Hepatocyte (in vitro differentiated cells): ENCODE measurements at regions not wholly inside any gene's neighbourhood (a gene's known extent, or its start where the extent isn't known, plus 50 kb on each side); places are given as distances from the start of the nearest gene placed in this dataset.

Source experiments
- DNase-seq: peaks from one replicate; pipeline ENCODE4 v3.0.0-alpha.2; 2016; ENCODE audit warnings: low spot score
- H2AFZ ChIP-seq: fragments of 200-600 bp; sonication (generic); 2 replicates; pipeline ENCODE4 v1.6.0; 2016; ENCODE audit warnings: antibody characterized with exemption, mild to moderate bottlenecking
- H3K27ac ChIP-seq: fragments of 200-600 bp; sonication (generic); 2 replicates; pipeline ENCODE4 v1.5.1; 2016; ENCODE audit warnings: mild to moderate bottlenecking
- H3K27me3 ChIP-seq: fragments of 200-600 bp; sonication (generic); 2 replicates; pipeline ENCODE4 v1.6.1; 2016
- H3K36me3 ChIP-seq: fragments of 200-600 bp; sonication (generic); replicated peaks from 2 replicates; pipeline ENCODE4 v1.5.1; 2016; ENCODE audit warnings: low read depth; ENCODE audit not compliant: insufficient read depth
- H3K4me1 ChIP-seq: fragments of 200-600 bp; sonication (generic); 2 replicates; pipeline ENCODE4 v1.5.1; 2016; ENCODE audit warnings: mild to moderate bottlenecking, moderate library complexity; ENCODE audit not compliant: insufficient read depth
- H3K4me2 ChIP-seq: fragments of 200-600 bp; sonication (generic); 2 replicates; pipeline ENCODE4 v1.6.0; 2016
- H3K4me3 ChIP-seq: fragments of 200-600 bp; sonication (generic); 2 replicates; pipeline ENCODE4 v1.5.1; 2016; ENCODE audit warnings: mild to moderate bottlenecking
- H3K79me2 ChIP-seq: fragments of 200-600 bp; sonication (generic); 2 replicates; pipeline ENCODE4 v1.6.0; 2017; ENCODE audit warnings: mild to moderate bottlenecking
- H3K9me2 ChIP-seq: fragments of 200-600 bp; sonication (generic); replicated peaks from 2 replicates; pipeline ENCODE4 v1.6.0; 2017; ENCODE audit warnings: mild to moderate bottlenecking; ENCODE audit not compliant: insufficient read depth
- H3K9me3 ChIP-seq: fragments of 200-600 bp; sonication (generic); 2 replicates; pipeline ENCODE4 v1.5.1; 2016; ENCODE audit warnings: low read depth, mild to moderate bottlenecking
- H4K20me1 ChIP-seq: fragments of 200-600 bp; sonication (generic); 2 replicates; pipeline ENCODE4 v1.6.0; 2016; ENCODE audit warnings: mild to moderate bottlenecking; ENCODE audit not compliant: insufficient read depth, poor library complexity, severe bottlenecking
- CTCF ChIP-seq: fragments of 200-600 bp; sonication (generic); IDR thresholded peaks from 2 replicates; pipeline ENCODE4 v1.5.1; 2016; ENCODE audit warnings: antibody characterized with exemption, mild to moderate bottlenecking; ENCODE audit not compliant: poor library complexity
- EZH2 ChIP-seq: fragments of 200-600 bp; sonication (generic); IDR thresholded peaks from 2 replicates; pipeline ENCODE4 v1.6.1; 2016; ENCODE audit warnings: antibody characterized with exemption, mild to moderate bottlenecking, borderline replicate concordance
- EZH2phosphoT487 ChIP-seq: fragments of 200-600 bp; sonication (generic); IDR thresholded peaks from one replicate; pipeline ENCODE4 v1.6.1; 2018; ENCODE audit warnings: antibody characterized with exemption, mild to moderate bottlenecking, low read depth, moderate library complexity; ENCODE audit not compliant: unreplicated experiment, severe bottlenecking
- WGBS: methylation state at CpG from one replicate; pipeline ENCODE4 v1.1.6; 2016; ENCODE audit warnings: low lambda C conversion rate; ENCODE audit errors: missing lambda C conversion rate; 5-methylcytosine and 5-hydroxymethylcytosine counted together

GRCh38 chr9:3750321-3750720, 224.5 kb upstream of the RFX3 start:
- Histone ChIP-seq H3K36me3 (no peaks in the 10 kb centered on the region), H3K9me2 (no peaks in the 10 kb centered on the region), H2AFZ (no peak overlapping the region), H3K4me2 (no peak overlapping the region), H3K4me1 (no peaks in the 10 kb centered on the region), H3K27ac (no peak overlapping the region), H4K20me1 (no peaks in the 10 kb centered on the region), H3K79me2 (no peaks in the 10 kb centered on the region), H3K27me3 (no peaks in the 10 kb centered on the region), H3K4me3 (no peak overlapping the region), H3K9me3 (no peaks in the 10 kb centered on the region)
- no peak for TF ChIP-seq EZH2phosphoT487
- no peak for TF ChIP-seq EZH2
- no peak for TF ChIP-seq CTCF
- WGBS: 78% methylated on average over 5 of the region's 5 CpGs
- no peak for DNase-seq

- Histone ChIP-seq H2AFZ (no peak overlapping the region), H3K36me3 (no peaks in the 10 kb centered on the region), H3K4me2 (no peak overlapping the region), H4K20me1 (no peaks in the 10 kb centered on the region), H3K9me3 (no peaks in the 10 kb centered on the region), H3K27me3 (no peaks in the 10 kb centered on the region), H3K27ac (no peak overlapping the region), H3K4me1 (no peaks in the 10 kb centered on the region), H3K79me2 (no peaks in the 10 kb centered on the region), H3K9me2 (no peaks in the 10 kb centered on the region), H3K4me3 (no peak overlapping the region)
- TF ChIP-seq CTCF: no peak
- TF ChIP-seq EZH2phosphoT487: no peak
- TF ChIP-seq EZH2: no peak
- 47% methylated on average over 1 of the region's 1 CpG for WGBS
- DNase-seq: peak; percentile 38
Observed at GRCh38 chr9:3746296-3747275, 220.8 kb upstream of the RFX3 start.

- Histone ChIP-seq H3K4me3 (no peak overlapping the region), H3K27me3 (no peaks in the 10 kb centered on the region), H3K36me3 (no peaks in the 10 kb centered on the region), H3K9me3 (no peaks in the 10 kb centered on the region), H3K27ac (no peak overlapping the region), H3K9me2 (no peaks in the 10 kb centered on the region), H3K4me2 (no peak overlapping the region), H4K20me1 (no peaks in the 10 kb centered on the region), H3K79me2 (no peaks in the 10 kb centered on the region), H2AFZ (no peak overlapping the region), H3K4me1 (no peaks in the 10 kb centered on the region)
- no peak for DNase-seq
- TF ChIP-seq EZH2phosphoT487 (no peak), EZH2 (no peak), CTCF (no peak)
- 91% methylated on average over 2 of the region's 2 CpGs for WGBS
Observed at GRCh38 chr9:3743901-3744413, 218.2 kb upstream of the RFX3 start.
